SHP77 (cell line): ENCODE measurements at regions not wholly inside any gene's neighbourhood (a gene's known extent, or its start where the extent isn't known, plus 50 kb on each side); places are given as distances from the start of the nearest gene placed in this dataset.
"Not testable (repeated sequence)": the region's sequence is repeated elsewhere in the genome, so short reads cannot be mapped to it uniquely, and the experiment has no call there.

Experiments used
- DNase-seq, 2 experiments: peaks; one replicate each; lab custom pipeline; 2025; lab: John Stamatoyannopoulos, UW

- DNase-seq = not testable (repeated sequence)
Observed at GRCh38 chr6:60574723-60575122, 1711.3 kb downstream of the KHDRBS2 start.

GRCh38 chr6:60572607-60573006 lies 1713.4 kb downstream of the KHDRBS2 start:
- DNase-seq = peak in 1 of 2 experiments; percentile 9

- DNase-seq = not testable (repeated sequence)
Observed at GRCh38 chr6:60571293-60572016, 1714.6 kb downstream of the KHDRBS2 start.

- not testable (repeated sequence) for DNase-seq
Observed at GRCh38 chr6:60570599-60570998, 1715.4 kb downstream of the KHDRBS2 start.

GRCh38 chr6:60567447-60568187 lies 1718.4 kb downstream of the KHDRBS2 start:
- DNase-seq = not testable (repeated sequence)

- not testable (repeated sequence) for DNase-seq
Observed at GRCh38 chr6:60566387-60566786, 1719.6 kb downstream of the KHDRBS2 start.

- DNase-seq = not testable (repeated sequence)
Observed at GRCh38 chr6:60559702-60560101, 1726.3 kb downstream of the KHDRBS2 start.

- DNase-seq = not testable (repeated sequence)
Observed at GRCh38 chr6:60547340-60547739, 1738.7 kb downstream of the KHDRBS2 start.

GRCh38 chr6:60524770-60525169 lies 1761.3 kb downstream of the KHDRBS2 start:
- not testable (repeated sequence) for DNase-seq

- not testable (repeated sequence) for DNase-seq
Observed at GRCh38 chr6:60477747-60478146, 1808.3 kb downstream of the KHDRBS2 start.

- DNase-seq = not testable (repeated sequence)
Observed at GRCh38 chr6:60473805-60474204, 1812.2 kb downstream of the KHDRBS2 start.

- DNase-seq = not testable (repeated sequence)
Observed at GRCh38 chr6:60471426-60471825, 1814.6 kb downstream of the KHDRBS2 start.

- not testable (repeated sequence) for DNase-seq
Observed at GRCh38 chr6:60450428-60450827, 1835.6 kb downstream of the KHDRBS2 start.

GRCh38 chr6:60444532-60444931 lies 1841.5 kb downstream of the KHDRBS2 start:
- DNase-seq = not testable (repeated sequence)

GRCh38 chr6:60439709-60440108 lies 1846.3 kb downstream of the KHDRBS2 start:
- not testable (repeated sequence) for DNase-seq

GRCh38 chr6:60422691-60423090 lies 1863.3 kb downstream of the KHDRBS2 start:
- not testable (repeated sequence) for DNase-seq

GRCh38 chr6:60416118-60416517 lies 1869.9 kb downstream of the KHDRBS2 start:
- DNase-seq = not testable (repeated sequence)

GRCh38 chr6:60408747-60409146 lies 1877.3 kb downstream of the KHDRBS2 start:
- DNase-seq = not testable (repeated sequence)

GRCh38 chr6:60403268-60403667 lies 1882.8 kb downstream of the KHDRBS2 start:
- not testable (repeated sequence) for DNase-seq

GRCh38 chr6:60402490-60402889 lies 1883.5 kb downstream of the KHDRBS2 start:
- not testable (repeated sequence) for DNase-seq

- not testable (repeated sequence) for DNase-seq
Observed at GRCh38 chr6:60395261-60395660, 1890.8 kb downstream of the KHDRBS2 start.

- DNase-seq = not testable (repeated sequence)
Observed at GRCh38 chr6:60392969-60393368, 1893.1 kb downstream of the KHDRBS2 start.

GRCh38 chr6:60389094-60389493 lies 1896.9 kb downstream of the KHDRBS2 start:
- not testable (repeated sequence) for DNase-seq
